Activated CD4-positive, alpha-beta T cell treated with anti-CD3 and anti-CD28 coated beads, Interleukin-2, amount 50 U/mL, for 24 hours (primary cell): ENCODE measurements at regions not wholly inside any gene's neighbourhood (a gene's known extent, or its start where the extent isn't known, plus 50 kb on each side); places are given as distances from the start of the nearest gene placed in this dataset.

Experiments
- DNase-seq, 2 donors: peaks; one replicate each; pipeline ENCODE4 v3.0.0-alpha.2; 2020; ENCODE audit warnings: low read depth in 1 of 2, low spot score in 1 of 2

- DNase-seq: no peak
These were observed 120.8 kb downstream of the CEBPB start for GRCh38 chr20:50311308-50312001.

GRCh38 chr20:50312002-50312681 lies 121.5 kb downstream of the CEBPB start:
- no peak for DNase-seq

GRCh38 chr20:50312682-50313521 lies 122.3 kb downstream of the CEBPB start:
- DNase-seq: no peak

GRCh38 chr20:50313522-50313820 lies 122.8 kb downstream of the CEBPB start:
- DNase-seq: no peak

GRCh38 chr20:50313827-50314677 lies 123.4 kb downstream of the CEBPB start:
- DNase-seq: no peak

GRCh38 chr20:50314678-50315335 lies 124.2 kb downstream of the CEBPB start:
- no peak for DNase-seq

GRCh38 chr20:50315586-50316551 lies 125.2 kb downstream of the CEBPB start:
- no peak for DNase-seq

- DNase-seq: no peak
These were observed 126.5 kb downstream of the CEBPB start for GRCh38 chr20:50317116-50317515.

- DNase-seq: no peak
These were observed 127.0 kb downstream of the CEBPB start for GRCh38 chr20:50317609-50318008.

- no peak for DNase-seq
These were observed 128.1 kb downstream of the CEBPB start for GRCh38 chr20:50318710-50319109.

- no peak for DNase-seq
These were observed 129.6 kb downstream of the CEBPB start for GRCh38 chr20:50320005-50320900.

- no peak for DNase-seq
These were observed 130.5 kb downstream of the CEBPB start for GRCh38 chr20:50320901-50321796.

- DNase-seq: no peak
These were observed 131.3 kb downstream of the CEBPB start for GRCh38 chr20:50321797-50322480.

GRCh38 chr20:50322703-50323131 lies 132.1 kb downstream of the CEBPB start:
- no peak for DNase-seq

- no peak for DNase-seq
These were observed 132.6 kb downstream of the CEBPB start for GRCh38 chr20:50323209-50323608.

- no peak for DNase-seq
These were observed 133.4 kb downstream of the CEBPB start for GRCh38 chr20:50323777-50324775.
